GM12873 (cell line): ENCODE measurements at regions not wholly inside any gene's neighbourhood (a gene's known extent, or its start where the extent isn't known, plus 50 kb on each side); places are given as distances from the start of the nearest gene placed in this dataset.

ENCODE experiments used
- CTCF ChIP-seq: IDR thresholded peaks from 2 replicates; pipeline ENCODE4 v1.5.1; 2012; ENCODE audit warnings: low read depth, mild to moderate bottlenecking, moderate library complexity, low read length, control low read depth; ENCODE audit not compliant: insufficient read depth; ENCODE audit errors: missing control alignments

- TF ChIP-seq CTCF, result no peak
Observed at GRCh38 chr9:90466441-90466840, 176.2 kb downstream of the DIRAS2 start.

DNA sequence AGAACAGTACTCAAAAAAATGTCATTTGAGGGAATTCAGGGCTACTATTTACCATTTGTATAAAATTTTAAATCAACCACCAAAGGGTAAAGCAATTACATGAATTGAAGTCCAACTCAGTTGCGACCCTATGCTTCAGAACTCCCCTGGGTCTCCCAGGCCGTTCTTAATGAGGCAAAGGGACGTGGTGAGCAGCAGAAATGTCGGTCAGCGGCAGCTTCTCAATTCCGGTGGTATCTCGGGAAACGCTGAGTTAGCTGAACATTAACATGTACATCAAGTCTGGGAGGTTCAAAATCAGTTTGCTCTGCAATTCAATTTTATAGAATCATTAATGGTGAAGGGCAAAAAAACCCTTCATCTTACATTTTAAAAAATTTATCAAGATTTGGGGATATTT is 173.2 kb downstream of the DIRAS2 start:
- TF ChIP-seq CTCF, result no peak

- TF ChIP-seq CTCF, result no peak
Observed at GRCh38 chr9:90469865-90470387, 172.7 kb downstream of the DIRAS2 start.

GRCh38 chr9:90476058-90476457 is 166.6 kb downstream of the DIRAS2 start:
- TF ChIP-seq CTCF, result no peak

DNA sequence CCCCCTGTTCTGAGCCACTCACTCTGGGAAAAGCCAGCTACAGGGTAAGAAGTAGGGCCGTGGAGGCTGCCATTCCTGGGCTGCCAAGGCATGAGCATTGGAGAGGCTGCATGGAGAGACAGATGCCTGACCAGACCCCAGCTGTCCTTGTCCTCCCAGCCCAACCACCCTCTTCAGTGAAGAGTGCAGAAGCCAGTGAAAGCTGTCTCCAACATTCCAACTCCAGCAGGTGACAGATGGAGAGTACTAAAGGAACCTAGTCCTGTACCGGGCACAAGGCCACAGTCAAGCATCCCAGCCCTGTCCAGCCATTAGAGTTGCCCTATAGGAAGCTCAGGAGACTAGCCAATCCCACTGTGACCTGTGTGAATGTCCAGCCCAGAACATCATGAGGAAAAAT is 165.1 kb downstream of the DIRAS2 start:
- no peak for TF ChIP-seq CTCF

DNA sequence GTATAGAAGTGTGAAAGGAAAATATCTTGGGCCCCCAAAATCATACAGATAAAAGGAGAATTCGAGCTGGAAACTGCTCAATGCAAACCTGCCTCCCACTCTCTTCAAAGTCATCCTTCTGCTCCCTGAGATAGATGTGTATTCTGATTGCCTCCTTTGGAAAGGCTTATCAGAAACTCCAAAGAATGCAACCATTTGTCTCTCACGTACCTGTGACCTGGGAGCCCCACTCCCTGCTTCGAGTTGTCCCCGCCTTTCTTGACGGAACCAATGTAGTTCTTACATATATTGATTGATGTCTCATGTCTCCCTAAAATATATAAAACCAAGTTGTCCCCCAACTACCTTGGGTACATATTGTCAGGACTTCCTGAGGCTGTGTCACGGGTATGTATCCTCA is 163.8 kb downstream of the DIRAS2 start:
- no peak for TF ChIP-seq CTCF

GRCh38 chr9:90485028-90485427 is 157.6 kb downstream of the DIRAS2 start:
- no peak for TF ChIP-seq CTCF
